ENCODE measurements at regions not wholly inside any gene's neighbourhood (a gene's known extent, or its start where the extent isn't known, plus 50 kb on each side); places are given as distances from the start of the nearest gene placed in this dataset.
"Not testable (repeated sequence)": the region's sequence is repeated elsewhere in the genome, so short reads cannot be mapped to it uniquely, and the experiment has no call there.

GRCh38 chr6:27593861-27594260 is 121.0 kb upstream of the ZNF184 start:
- DNase-seq (ENCODE audit: low read depth in 4 of 4, low spot score in 2 of 4) = no peak

GRCh38 chr6:27593200-27593818 is 120.4 kb upstream of the ZNF184 start:
- no peak for DNase-seq (ENCODE audit: low read depth in 4 of 4, low spot score in 2 of 4)

GRCh38 chr6:27592481-27593199 is 119.7 kb upstream of the ZNF184 start:
- DNase-seq (ENCODE audit: low read depth in 4 of 4, low spot score in 2 of 4) = no peak

GRCh38 chr6:27591699-27592480 is 119.0 kb upstream of the ZNF184 start:
- no peak for DNase-seq (ENCODE audit: low read depth in 4 of 4, low spot score in 2 of 4)

GRCh38 chr6:27585316-27585715 is 112.4 kb upstream of the ZNF184 start:
- DNase-seq (ENCODE audit: low read depth in 4 of 4, low spot score in 2 of 4) = not testable (repeated sequence)

GRCh38 chr6:27584326-27584725 is 111.4 kb upstream of the ZNF184 start:
- DNase-seq (ENCODE audit: low read depth in 4 of 4, low spot score in 2 of 4) = no peak

GRCh38 chr6:27582928-27583725 is 110.2 kb upstream of the ZNF184 start:
- DNase-seq (ENCODE audit: low read depth in 4 of 4, low spot score in 2 of 4) = no peak

- DNase-seq (ENCODE audit: low read depth in 4 of 4, low spot score in 2 of 4) = no peak
These were observed 107.1 kb upstream of the ZNF184 start for GRCh38 chr6:27579973-27580372.

GRCh38 chr6:27577922-27578321 is 105.0 kb upstream of the ZNF184 start:
- DNase-seq (ENCODE audit: low read depth in 4 of 4, low spot score in 2 of 4) = no peak

- no peak for DNase-seq (ENCODE audit: low read depth in 4 of 4, low spot score in 2 of 4)
These were observed 102.9 kb upstream of the ZNF184 start for GRCh38 chr6:27575594-27576361.

- DNase-seq (ENCODE audit: low read depth in 4 of 4, low spot score in 2 of 4) = no peak
These were observed 95.5 kb upstream of the ZNF184 start for GRCh38 chr6:27568226-27568897.

- DNase-seq (ENCODE audit: low read depth in 4 of 4, low spot score in 2 of 4) = no peak
These were observed 93.2 kb upstream of the ZNF184 start for GRCh38 chr6:27565839-27566779.

- DNase-seq (ENCODE audit: low read depth in 4 of 4, low spot score in 2 of 4) = no peak
These were observed 89.1 kb upstream of the ZNF184 start for GRCh38 chr6:27562027-27562410.

- no peak for DNase-seq (ENCODE audit: low read depth in 4 of 4, low spot score in 2 of 4)
These were observed 85.3 kb upstream of the ZNF184 start for GRCh38 chr6:27558028-27558724.

- no peak for DNase-seq (ENCODE audit: low read depth in 4 of 4, low spot score in 2 of 4)
These were observed 83.5 kb upstream of the ZNF184 start for GRCh38 chr6:27556406-27556805.

- DNase-seq (ENCODE audit: low read depth in 4 of 4, low spot score in 2 of 4) = no peak
These were observed 80.4 kb upstream of the ZNF184 start for GRCh38 chr6:27553123-27553904.

- no peak for DNase-seq (ENCODE audit: low read depth in 4 of 4, low spot score in 2 of 4)
These were observed 78.7 kb upstream of the ZNF184 start for GRCh38 chr6:27551607-27552006.
